Activated T-helper 2 cell treated with anti-CD3 and anti-CD28 coated beads, Interferon-gamma antibody, Interleukin-2, Interleukin-4, amounts not matched to agents 10 μg/mL and 5 μg/mL and 100 μg/mL, durations not matched to agents 14 hours and 24 hours and 36 hours (primary cell): ENCODE measurements at regions not wholly inside any gene's neighbourhood (a gene's known extent, or its start where the extent isn't known, plus 50 kb on each side); places are given as distances from the start of the nearest gene placed in this dataset.

Experiments
- DNase-seq: peaks from one replicate; pipeline ENCODE4 v3.0.0; 2021; ENCODE audit warnings: low spot score
- H3K27ac Mint-ChIP-seq: one replicate; pipeline ENCODE4 v1.8.0; 2021; ENCODE audit warnings: mixed read lengths
- H3K27me3 Mint-ChIP-seq: one replicate; pipeline ENCODE4 v1.8.0; 2021; ENCODE audit warnings: low read depth, mixed read lengths
- H3K36me3 Mint-ChIP-seq: one replicate; pipeline ENCODE4 v1.8.0; 2021; ENCODE audit warnings: low read depth, mixed read lengths
- H3K4me1 Mint-ChIP-seq: one replicate; pipeline ENCODE4 v1.8.0; 2021; ENCODE audit warnings: low read depth, mixed read lengths
- H3K4me3 Mint-ChIP-seq: one replicate; pipeline ENCODE4 v1.8.0; 2021; ENCODE audit warnings: low read depth, mild to moderate bottlenecking, moderate library complexity, mixed read lengths
- H3K9me3 Mint-ChIP-seq: one replicate; pipeline ENCODE4 v1.8.0; 2021; ENCODE audit warnings: mixed read lengths
- intact Hi-C: fragments of 100-400 bp; cut with micrococcal nuclease; formaldehyde crosslinking; loops from one replicate; pipeline ENCODE4 v1.15.1; 2023

GRCh38 chr4:22167201-22167600 lies 218.6 kb upstream of the KCNIP4 start:
- H3K4me1 Mint-ChIP-seq = no peaks in the 10 kb centered on the region
- DNase-seq = no peak
- H3K4me3 Mint-ChIP-seq = no peak overlapping the region
- H3K36me3 Mint-ChIP-seq = no peaks in the 10 kb centered on the region
- intact Hi-C loops = no loop called here
- H3K27ac Mint-ChIP-seq = no peak overlapping the region
- H3K27me3 Mint-ChIP-seq = no peaks in the 10 kb centered on the region
- no peaks in the 10 kb centered on the region for H3K9me3 Mint-ChIP-seq

- Mint-ChIP-seq H3K27ac (no peak overlapping the region), H3K27me3 (no peaks in the 10 kb centered on the region), H3K36me3 (no peaks in the 10 kb centered on the region), H3K4me1 (no peaks in the 10 kb centered on the region), H3K9me3 (peaks cover 12% of the 10 kb centered on the region), H3K4me3 (no peak overlapping the region)
- DNase-seq = no peak
- intact Hi-C loops = no loop called here
Observed at GRCh38 chr4:22162454-22162853, 213.9 kb upstream of the KCNIP4 start.

GRCh38 chr4:22130741-22131140 lies 182.2 kb upstream of the KCNIP4 start:
- H3K27me3 Mint-ChIP-seq = no peaks in the 10 kb centered on the region
- H3K27ac Mint-ChIP-seq = no peak overlapping the region
- DNase-seq = no peak
- no peak overlapping the region for H3K4me3 Mint-ChIP-seq
- no peaks in the 10 kb centered on the region for H3K4me1 Mint-ChIP-seq
- no peaks in the 10 kb centered on the region for H3K36me3 Mint-ChIP-seq
- intact Hi-C loops = no loop called here
- H3K9me3 Mint-ChIP-seq = no peaks in the 10 kb centered on the region

- Mint-ChIP-seq H3K9me3 (no peaks in the 10 kb centered on the region), H3K27me3 (no peaks in the 10 kb centered on the region), H3K27ac (no peak overlapping the region), H3K36me3 (no peaks in the 10 kb centered on the region), H3K4me3 (no peak overlapping the region), H3K4me1 (no peaks in the 10 kb centered on the region)
- peak; percentile 10 for DNase-seq
- intact Hi-C loops = loop anchor here (1.0 kb wide), 1 partner anchor 260 kb away; no protein-coding TSS in a partner anchor
Observed at GRCh38 chr4:22129454-22130029, 181.0 kb upstream of the KCNIP4 start.

GRCh38 chr4:22122062-22122461 lies 173.5 kb upstream of the KCNIP4 start:
- no peaks in the 10 kb centered on the region for H3K27me3 Mint-ChIP-seq
- no peak overlapping the region for H3K4me3 Mint-ChIP-seq
- intact Hi-C loops = no loop called here
- no peak for DNase-seq
- no peaks in the 10 kb centered on the region for H3K4me1 Mint-ChIP-seq
- no peaks in the 10 kb centered on the region for H3K36me3 Mint-ChIP-seq
- H3K27ac Mint-ChIP-seq = no peak overlapping the region
- H3K9me3 Mint-ChIP-seq = peaks cover 8% of the 10 kb centered on the region

GRCh38 chr4:22115262-22115661 lies 166.7 kb upstream of the KCNIP4 start:
- Mint-ChIP-seq H3K9me3 (no peaks in the 10 kb centered on the region), H3K36me3 (no peaks in the 10 kb centered on the region), H3K27ac (no peak overlapping the region), H3K4me1 (no peaks in the 10 kb centered on the region), H3K4me3 (no peak overlapping the region), H3K27me3 (no peaks in the 10 kb centered on the region)
- DNase-seq = no peak
- intact Hi-C loops = loop anchor here (10.0 kb wide), 1 partner anchor 320 kb away; no protein-coding TSS in a partner anchor

- intact Hi-C loops = no loop called here
- DNase-seq = no peak
- Mint-ChIP-seq H3K4me3 (no peak overlapping the region), H3K4me1 (peaks cover 8% of the 10 kb centered on the region), H3K9me3 (no peaks in the 10 kb centered on the region), H3K27ac (no peak overlapping the region), H3K27me3 (no peaks in the 10 kb centered on the region), H3K36me3 (no peaks in the 10 kb centered on the region)
Observed at GRCh38 chr4:22103768-22104167, 155.2 kb upstream of the KCNIP4 start.

GRCh38 chr4:22099896-22100295 lies 151.3 kb upstream of the KCNIP4 start:
- Mint-ChIP-seq H3K4me1 (peaks cover 10% of the 10 kb centered on the region), H3K27me3 (no peaks in the 10 kb centered on the region), H3K36me3 (no peaks in the 10 kb centered on the region), H3K27ac (no peak overlapping the region), H3K9me3 (no peaks in the 10 kb centered on the region), H3K4me3 (no peak overlapping the region)
- intact Hi-C loops = no loop called here
- no peak for DNase-seq

- Mint-ChIP-seq H3K4me1 (peaks cover 10% of the 10 kb centered on the region), H3K4me3 (no peak overlapping the region), H3K9me3 (no peaks in the 10 kb centered on the region), H3K27ac (no peak overlapping the region), H3K36me3 (no peaks in the 10 kb centered on the region), H3K27me3 (no peaks in the 10 kb centered on the region)
- intact Hi-C loops = no loop called here
- DNase-seq = no peak
Observed at GRCh38 chr4:22097596-22097995, 149.0 kb upstream of the KCNIP4 start.

- no peak overlapping the region for H3K4me3 Mint-ChIP-seq
- intact Hi-C loops = no loop called here
Observed at GRCh38 chr4:22094217-22094616, 145.6 kb upstream of the KCNIP4 start.

GRCh38 chr4:22093126-22093525 lies 144.6 kb upstream of the KCNIP4 start:
- Mint-ChIP-seq H3K4me1 (no peaks in the 10 kb centered on the region), H3K27me3 (no peaks in the 10 kb centered on the region), H3K9me3 (no peaks in the 10 kb centered on the region), H3K27ac (no peak overlapping the region), H3K36me3 (no peaks in the 10 kb centered on the region), H3K4me3 (no peak overlapping the region)
- DNase-seq = no peak
- intact Hi-C loops = no loop called here

More at GRCh38 chr4:22094217-22094616, 145.6 kb upstream of the KCNIP4 start:
- Mint-ChIP-seq H3K4me1 (peaks cover 2% of the 10 kb centered on the region), H3K36me3 (no peaks in the 10 kb centered on the region), H3K9me3 (no peaks in the 10 kb centered on the region), H3K27me3 (no peaks in the 10 kb centered on the region), H3K27ac (no peak overlapping the region)
- no peak for DNase-seq

GRCh38 chr4:22091906-22092305 lies 143.3 kb upstream of the KCNIP4 start:
- H3K4me3 Mint-ChIP-seq = no peak overlapping the region

GRCh38 chr4:22091352-22091717 lies 142.8 kb upstream of the KCNIP4 start:
- no peak overlapping the region for H3K4me3 Mint-ChIP-seq
- H3K27ac Mint-ChIP-seq = no peak overlapping the region
- no peaks in the 10 kb centered on the region for H3K27me3 Mint-ChIP-seq
- no peaks in the 10 kb centered on the region for H3K4me1 Mint-ChIP-seq
- H3K9me3 Mint-ChIP-seq = peaks cover under 1% of the 10 kb centered on the region
- intact Hi-C loops = no loop called here
- no peaks in the 10 kb centered on the region for H3K36me3 Mint-ChIP-seq
- DNase-seq = no peak

More at GRCh38 chr4:22091906-22092305, 143.3 kb upstream of the KCNIP4 start:
- no peak for DNase-seq
- intact Hi-C loops = no loop called here
- Mint-ChIP-seq H3K27me3 (no peaks in the 10 kb centered on the region), H3K4me1 (no peaks in the 10 kb centered on the region), H3K9me3 (no peaks in the 10 kb centered on the region), H3K27ac (no peak overlapping the region), H3K36me3 (no peaks in the 10 kb centered on the region)
